Caco-2 (cell line): ENCODE measurements at regions not wholly inside any gene's neighbourhood (a gene's known extent, or its start where the extent isn't known, plus 50 kb on each side); places are given as distances from the start of the nearest gene placed in this dataset.

Experiments
- BruUV-seq: library from RNA; stranded (reverse); fragments of 400-500 nt; replicated peaks from 2 replicates; lab custom pipeline; 2021; lab: Mats Ljungman, UMichigan
- CTCF ChIA-PET: fragments of 300-600 bp; sonication (Branson Sonifier 250); formaldehyde crosslinking; loops from one replicate; lab custom pipeline; 2022; ENCODE audit warnings: antibody characterized with exemption; lab: Charles Lee
- POLR2A ChIA-PET: fragments of 300-600 bp; sonication (Branson Sonifier 250); formaldehyde crosslinking; loops from one replicate; lab custom pipeline; 2022; ENCODE audit warnings: antibody characterized with exemption; lab: Charles Lee
- DNase-seq, 2 experiments: peaks; one replicate each; pipeline versions ENCODE4 v3.0.0 to v3.0.0-alpha.2; 2020 to 2022
- H3K27me3 ChIP-seq: replicated peaks from 2 replicates; pipeline ENCODE4 v1.6.0; 2011; ENCODE audit warnings: low read length; ENCODE audit not compliant: control insufficient read depth, insufficient read depth
- H3K36me3 ChIP-seq: 2 replicates; pipeline ENCODE4 v1.5.1; 2011; ENCODE audit warnings: low read length; ENCODE audit not compliant: control insufficient read depth, insufficient read depth
- H3K4me1 ChIP-seq: fragments of 250-450 bp; sonication (Bioruptor Pico); 2 replicates; pipeline ENCODE4 v1.5.1; 2020; ENCODE audit warnings: mild to moderate bottlenecking
- H3K4me3 ChIP-seq: 2 replicates; pipeline ENCODE4 v1.5.1; 2011; ENCODE audit warnings: low read depth, mild to moderate bottlenecking, control low read depth, low read length
- H3K9me3 ChIP-seq: fragments of 250-450 bp; sonication (Bioruptor Pico); 2 replicates; pipeline ENCODE4 v1.5.1; 2020; ENCODE audit warnings: mild to moderate bottlenecking, moderate library complexity
- H3K27ac Mint-ChIP-seq: one replicate; pipeline ENCODE4 v1.8.0; 2022; ENCODE audit warnings: mixed read lengths; ENCODE audit not compliant: unreplicated experiment
- H3K27me3 Mint-ChIP-seq: one replicate; pipeline ENCODE4 v1.8.0; 2022; ENCODE audit warnings: mixed read lengths; ENCODE audit not compliant: insufficient read depth, unreplicated experiment
- H3K36me3 Mint-ChIP-seq: one replicate; pipeline ENCODE4 v1.8.0; 2022; ENCODE audit warnings: mild to moderate bottlenecking, mixed read lengths; ENCODE audit not compliant: insufficient read depth, unreplicated experiment
- H3K4me1 Mint-ChIP-seq: one replicate; pipeline ENCODE4 v1.8.0; 2022; ENCODE audit warnings: low read depth, mixed read lengths; ENCODE audit not compliant: unreplicated experiment
- H3K4me3 Mint-ChIP-seq: one replicate; pipeline ENCODE4 v1.8.0; 2022; ENCODE audit warnings: mild to moderate bottlenecking, moderate library complexity, mixed read lengths; ENCODE audit not compliant: unreplicated experiment
- H3K9me3 Mint-ChIP-seq: one replicate; pipeline ENCODE4 v1.8.0; 2022; ENCODE audit warnings: mixed read lengths; ENCODE audit not compliant: unreplicated experiment
- intact Hi-C: fragments of 100-400 bp; cut with micrococcal nuclease; formaldehyde crosslinking; loops from one replicate; pipeline ENCODE4 v1.10.0; 2022; ENCODE audit not compliant: unreplicated experiment
- TF ChIP-seq, protein P1 (sequence below), 2 experiments: fragments of 200-600 bp in 1 of 2; IDR thresholded peaks; 1 replicate in 1 of 2; 2 replicates in 1 of 2; pipeline versions ENCODE4 v1.5.1 to v1.8.0; 2011 to 2022; ENCODE audit warnings: antibody characterized with exemption in 1 of 2, control low read depth in 1 of 2, inconsistent platforms in 1 of 2, low read depth in 1 of 2, low read length in 1 of 2, mild to moderate bottlenecking in 1 of 2, moderate library complexity in 1 of 2; ENCODE audit not compliant: insufficient read depth in 1 of 2, severe bottlenecking in 1 of 2, unreplicated experiment in 1 of 2

- H3K9me3 Mint-ChIP-seq: no peaks in the 10 kb centered on the region
- BruUV-seq: no TSS peak
- intact Hi-C loops: loop anchor here (10.0 kb wide), 1 partner anchor 468 kb away; no protein-coding TSS in a partner anchor
Observed at GRCh38 chr17:55846745-55847144, 95.9 kb downstream of the PCTP start.

DNA sequence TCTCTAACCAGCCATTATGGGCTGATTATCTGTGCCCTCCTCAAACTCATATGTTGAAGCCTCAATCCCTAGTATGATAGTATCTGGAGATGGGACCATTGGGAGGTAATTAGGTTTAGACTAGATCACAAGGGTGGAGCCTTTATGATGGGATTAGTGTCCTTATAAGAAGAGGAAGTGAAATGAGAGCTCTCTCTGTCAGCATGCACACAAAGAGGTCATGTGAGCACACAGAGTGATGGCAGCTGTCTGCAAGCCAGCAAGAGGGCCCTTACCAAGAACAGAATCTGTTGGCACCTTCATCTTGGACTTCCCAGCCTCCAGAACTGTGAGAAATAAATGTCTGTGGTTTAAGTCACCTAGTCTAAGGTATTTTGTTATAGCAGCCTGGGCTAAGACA lies 101.9 kb downstream of the PCTP start:
- Mint-ChIP-seq H3K27me3 (no peaks in the 10 kb centered on the region), H3K4me1 (no peaks in the 10 kb centered on the region), H3K27ac (no peak overlapping the region), H3K9me3 (no peaks in the 10 kb centered on the region), H3K4me3 (no peak overlapping the region), H3K36me3 (no peaks in the 10 kb centered on the region)
- TF ChIP-seq, protein P1, sequence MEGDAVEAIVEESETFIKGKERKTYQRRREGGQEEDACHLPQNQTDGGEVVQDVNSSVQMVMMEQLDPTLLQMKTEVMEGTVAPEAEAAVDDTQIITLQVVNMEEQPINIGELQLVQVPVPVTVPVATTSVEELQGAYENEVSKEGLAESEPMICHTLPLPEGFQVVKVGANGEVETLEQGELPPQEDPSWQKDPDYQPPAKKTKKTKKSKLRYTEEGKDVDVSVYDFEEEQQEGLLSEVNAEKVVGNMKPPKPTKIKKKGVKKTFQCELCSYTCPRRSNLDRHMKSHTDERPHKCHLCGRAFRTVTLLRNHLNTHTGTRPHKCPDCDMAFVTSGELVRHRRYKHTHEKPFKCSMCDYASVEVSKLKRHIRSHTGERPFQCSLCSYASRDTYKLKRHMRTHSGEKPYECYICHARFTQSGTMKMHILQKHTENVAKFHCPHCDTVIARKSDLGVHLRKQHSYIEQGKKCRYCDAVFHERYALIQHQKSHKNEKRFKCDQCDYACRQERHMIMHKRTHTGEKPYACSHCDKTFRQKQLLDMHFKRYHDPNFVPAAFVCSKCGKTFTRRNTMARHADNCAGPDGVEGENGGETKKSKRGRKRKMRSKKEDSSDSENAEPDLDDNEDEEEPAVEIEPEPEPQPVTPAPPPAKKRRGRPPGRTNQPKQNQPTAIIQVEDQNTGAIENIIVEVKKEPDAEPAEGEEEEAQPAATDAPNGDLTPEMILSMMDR (IDR thresholded peaks at IDR 0.05; ENCODE audit: insufficient read depth in 1 of 2, low read depth in 1 of 2, low read length in 1 of 2, severe bottlenecking in 1 of 2, unreplicated experiment in 1 of 2): no peak
- H3K9me3 ChIP-seq: no peaks in the 10 kb centered on the region
- no peaks in the 10 kb centered on the region for H3K27me3 ChIP-seq
- no peak overlapping the region for H3K4me3 ChIP-seq
- ChIA-PET POLR2A (no interaction called here), CTCF (no interaction called here)
- DNase-seq: no peak
- intact Hi-C loops: no loop called here
- no TSS peak for BruUV-seq
- H3K4me1 ChIP-seq: no peaks in the 10 kb centered on the region
- H3K36me3 ChIP-seq: no peaks in the 10 kb centered on the region

More at GRCh38 chr17:55846745-55847144, 95.9 kb downstream of the PCTP start:
- Histone ChIP-seq H3K4me3 (no peak overlapping the region), H3K4me1 (no peaks in the 10 kb centered on the region), H3K27me3 (no peaks in the 10 kb centered on the region), H3K36me3 (no peaks in the 10 kb centered on the region), H3K9me3 (no peaks in the 10 kb centered on the region)
- no peak for DNase-seq
- Mint-ChIP-seq H3K27me3 (peaks cover 4% of the 10 kb centered on the region), H3K36me3 (no peaks in the 10 kb centered on the region), H3K27ac (no peak overlapping the region), H3K4me1 (no peaks in the 10 kb centered on the region), H3K4me3 (no peak overlapping the region)
- TF ChIP-seq, protein P1 (IDR thresholded peaks at IDR 0.05; ENCODE audit: insufficient read depth in 1 of 2, low read depth in 1 of 2, low read length in 1 of 2, severe bottlenecking in 1 of 2, unreplicated experiment in 1 of 2): no peak
- ChIA-PET POLR2A (no interaction called here), CTCF (no interaction called here)

GRCh38 chr17:55859301-55859795 lies 108.5 kb downstream of the PCTP start:
- Mint-ChIP-seq H3K27me3 (peaks cover 4% of the 10 kb centered on the region), H3K36me3 (no peaks in the 10 kb centered on the region), H3K27ac (no peak overlapping the region), H3K4me3 (no peak overlapping the region), H3K9me3 (no peaks in the 10 kb centered on the region), H3K4me1 (no peaks in the 10 kb centered on the region)
- no peaks in the 10 kb centered on the region for H3K36me3 ChIP-seq
- H3K27me3 ChIP-seq: no peaks in the 10 kb centered on the region
- DNase-seq: no peak
- POLR2A ChIA-PET: no interaction called here
- H3K9me3 ChIP-seq: no peaks in the 10 kb centered on the region
- CTCF ChIA-PET: no interaction called here
- no TSS peak for BruUV-seq
- no peak overlapping the region for H3K4me3 ChIP-seq
- TF ChIP-seq, protein P1 (IDR thresholded peaks at IDR 0.05; ENCODE audit: insufficient read depth in 1 of 2, low read depth in 1 of 2, low read length in 1 of 2, severe bottlenecking in 1 of 2, unreplicated experiment in 1 of 2): no peak
- no peaks in the 10 kb centered on the region for H3K4me1 ChIP-seq
- intact Hi-C loops: no loop called here
